Peyer's patch (tissue), 4 donors: ENCODE measurements at regions not wholly inside any gene's neighbourhood (a gene's known extent, or its start where the extent isn't known, plus 50 kb on each side); places are given as distances from the start of the nearest gene placed in this dataset.

Experiments used
- POLR2A ChIP-seq, 2 donors: fragments of 450-650 bp; IDR thresholded peaks; one replicate each; pipeline ENCODE4 v1.5.1; 2017; ENCODE audit warnings: antibody characterized with exemption in 2 of 2, mild to moderate bottlenecking in 2 of 2, moderate library complexity in 2 of 2
- TF ChIP-seq, protein P1 (sequence below), 6 experiments: fragments of 450-650 bp in 4 of 6; fragments of 200-600 bp in 2 of 6; sonication (generic) in 1 of 6; IDR thresholded peaks; one replicate each; pipeline ENCODE4 v1.5.1; 2017 to 2019; ENCODE audit warnings: antibody characterized with exemption in 6 of 6, mild to moderate bottlenecking in 3 of 6, moderate library complexity in 1 of 6

GRCh38 chr4:115366390-115366789 lies 253.0 kb upstream of the NDST4 start:
- TF ChIP-seq, protein P1, sequence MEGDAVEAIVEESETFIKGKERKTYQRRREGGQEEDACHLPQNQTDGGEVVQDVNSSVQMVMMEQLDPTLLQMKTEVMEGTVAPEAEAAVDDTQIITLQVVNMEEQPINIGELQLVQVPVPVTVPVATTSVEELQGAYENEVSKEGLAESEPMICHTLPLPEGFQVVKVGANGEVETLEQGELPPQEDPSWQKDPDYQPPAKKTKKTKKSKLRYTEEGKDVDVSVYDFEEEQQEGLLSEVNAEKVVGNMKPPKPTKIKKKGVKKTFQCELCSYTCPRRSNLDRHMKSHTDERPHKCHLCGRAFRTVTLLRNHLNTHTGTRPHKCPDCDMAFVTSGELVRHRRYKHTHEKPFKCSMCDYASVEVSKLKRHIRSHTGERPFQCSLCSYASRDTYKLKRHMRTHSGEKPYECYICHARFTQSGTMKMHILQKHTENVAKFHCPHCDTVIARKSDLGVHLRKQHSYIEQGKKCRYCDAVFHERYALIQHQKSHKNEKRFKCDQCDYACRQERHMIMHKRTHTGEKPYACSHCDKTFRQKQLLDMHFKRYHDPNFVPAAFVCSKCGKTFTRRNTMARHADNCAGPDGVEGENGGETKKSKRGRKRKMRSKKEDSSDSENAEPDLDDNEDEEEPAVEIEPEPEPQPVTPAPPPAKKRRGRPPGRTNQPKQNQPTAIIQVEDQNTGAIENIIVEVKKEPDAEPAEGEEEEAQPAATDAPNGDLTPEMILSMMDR (IDR thresholded peaks at IDR 0.05): no peak
- TF ChIP-seq POLR2A (IDR thresholded peaks at IDR 0.05): no peak
